Panc1 (cell line): ENCODE measurements at regions not wholly inside any gene's neighbourhood (a gene's known extent, or its start where the extent isn't known, plus 50 kb on each side); places are given as distances from the start of the nearest gene placed in this dataset.
"Not testable (repeated sequence)": the region's sequence is repeated elsewhere in the genome, so short reads cannot be mapped to it uniquely, and the experiment has no call there.

Source experiments
- ATAC-seq: fragments of 200-7000 bp; cut with Tn5 transposase; 2 replicates; pipeline ENCODE4 v1.9.1; 2020; ENCODE audit warnings: mild to moderate bottlenecking, moderate library complexity
- BruUV-seq: library from RNA; stranded (reverse); fragments of 400-500 nt; replicated peaks from 2 replicates; lab custom pipeline; 2021; lab: Mats Ljungman, UMichigan
- CTCF ChIA-PET: fragments of 300-600 bp; sonication (Branson Sonifier 250); formaldehyde crosslinking; loops from one replicate; lab custom pipeline; 2022; ENCODE audit warnings: antibody characterized with exemption; lab: Charles Lee
- POLR2A ChIA-PET: fragments of 300-600 bp; sonication (Branson Sonifier 250); formaldehyde crosslinking; loops from one replicate; lab custom pipeline; 2022; ENCODE audit warnings: antibody characterized with exemption; lab: Charles Lee
- DNase-seq: peaks from one replicate; pipeline ENCODE4 v3.0.0-alpha.2; 2010; ENCODE audit warnings: low read depth, low spot score
- H3K27ac ChIP-seq: 2 replicates; pipeline ENCODE4 v1.5.1; 2011; ENCODE audit warnings: mild to moderate bottlenecking, low read length, inconsistent platforms
- H3K27me3 ChIP-seq: fragments of 200-500 bp; sonication (Bioruptor generic); 2 replicates; pipeline ENCODE4 v1.6.0; 2014; ENCODE audit warnings: low read length, inconsistent platforms; ENCODE audit not compliant: control insufficient read depth, insufficient read depth
- H3K36me3 ChIP-seq: fragments of 200-500 bp; sonication (Bioruptor generic); 2 replicates; pipeline ENCODE4 v1.5.1; 2014; ENCODE audit warnings: inconsistent platforms, mild to moderate bottlenecking, low read length, moderate library complexity; ENCODE audit not compliant: control insufficient read depth, insufficient read depth
- H3K4me1 ChIP-seq: 2 replicates; pipeline ENCODE4 v1.5.1; 2011; ENCODE audit warnings: inconsistent platforms, mild to moderate bottlenecking, low read length, moderate library complexity; ENCODE audit not compliant: control insufficient read depth, insufficient read depth
- H3K4me3 ChIP-seq, 2 experiments: 2 replicates each; pipeline ENCODE4 v1.5.1; 2011 to 2012; ENCODE audit warnings: low read depth in 2 of 2, low read length in 2 of 2, mild to moderate bottlenecking in 2 of 2, inconsistent platforms in 1 of 2, moderate library complexity in 1 of 2
- H3K9me3 ChIP-seq: fragments of 200-500 bp; sonication (Bioruptor generic); 2 replicates; pipeline ENCODE4 v1.5.1; 2014; ENCODE audit warnings: low read depth, mild to moderate bottlenecking, inconsistent platforms, low read length, moderate library complexity; ENCODE audit not compliant: control insufficient read depth, insufficient read depth
- CTCF ChIP-seq: fragments of 450-650 bp; IDR thresholded peaks from 2 replicates; pipeline ENCODE4 v1.5.1; 2017; ENCODE audit warnings: mild to moderate bottlenecking
- POLR2AphosphoS5 ChIP-seq: IDR thresholded peaks from 2 replicates; pipeline ENCODE4 v1.6.1; 2012; ENCODE audit warnings: mild to moderate bottlenecking, low read depth, low read length, moderate library complexity
- REST ChIP-seq, 2 experiments: IDR thresholded peaks; 2 replicates each; pipeline ENCODE4 v1.6.1; 2011 to 2012; ENCODE audit warnings: low read depth in 2 of 2, control low read depth in 1 of 2, low read length in 1 of 2, mild to moderate bottlenecking in 1 of 2, moderate library complexity in 1 of 2; ENCODE audit not compliant: insufficient read depth in 1 of 2
- SIN3A ChIP-seq: IDR thresholded peaks from 2 replicates; pipeline ENCODE4 v1.6.1; 2012; ENCODE audit warnings: low read depth, mild to moderate bottlenecking, low read length, moderate library complexity, borderline replicate concordance; ENCODE audit not compliant: insufficient read depth
- TCF7L2 ChIP-seq: IDR thresholded peaks from 2 replicates; pipeline ENCODE4 v1.6.1; 2011; ENCODE audit warnings: mild to moderate bottlenecking, low read depth, low read length, inconsistent platforms
- in situ Hi-C: cut with HindIII; loops from 2 replicates; pipeline ENCODE4 v1.10.0; 2016; ENCODE audit warnings: low sequenced_read_pairs, low pct_unique_long_range_greater_than_20kb
- intact Hi-C: fragments of 100-400 bp; cut with micrococcal nuclease; formaldehyde crosslinking; loops from one replicate; pipeline ENCODE4 v1.10.0; 2022; ENCODE audit not compliant: unreplicated experiment

GRCh38 chr12:40439771-40440492 is 215.1 kb downstream of the LRRK2 start:
- POLR2A ChIA-PET, result no interaction called here
- Histone ChIP-seq H3K27ac (no peak overlapping the region), H3K4me3 (no peak overlapping the region), H3K27me3 (no peaks in the 10 kb centered on the region), H3K9me3 (no peaks in the 10 kb centered on the region), H3K36me3 (no peaks in the 10 kb centered on the region), H3K4me1 (no peaks in the 10 kb centered on the region)
- in situ Hi-C loops (no loop called here), intact Hi-C loops (no loop called here)
- ATAC-seq (no peak), DNase-seq (no peak)
- no peak for TF ChIP-seq POLR2AphosphoS5
- TF ChIP-seq TCF7L2, result no peak
- TF ChIP-seq REST (IDR thresholded peaks at IDR 0.05; ENCODE audit: insufficient read depth in 1 of 2, low read depth in 2 of 2, low read length in 1 of 2), result no peak
- no peak for TF ChIP-seq CTCF
- CTCF ChIA-PET, result no interaction called here
- no TSS peak for BruUV-seq

GRCh38 chr12:40444174-40444573 is 219.4 kb downstream of the LRRK2 start:
- no peak for DNase-seq
- CTCF ChIA-PET, result no interaction called here

GRCh38 chr12:40446385-40446784 is 221.6 kb downstream of the LRRK2 start:
- Histone ChIP-seq H3K27ac (no peak overlapping the region), H3K27me3 (no peaks in the 10 kb centered on the region), H3K4me3 (no peak overlapping the region), H3K36me3 (no peaks in the 10 kb centered on the region), H3K4me1 (no peaks in the 10 kb centered on the region), H3K9me3 (no peaks in the 10 kb centered on the region)
- in situ Hi-C loops (no loop called here), intact Hi-C loops (no loop called here)
- ChIA-PET POLR2A (no interaction called here), CTCF (no interaction called here)
- no TSS peak for BruUV-seq
- TF ChIP-seq CTCF, result peak; percentile 42; the same call in 1 of the 2 replicates
- TF ChIP-seq REST (IDR thresholded peaks at IDR 0.05; ENCODE audit: insufficient read depth in 1 of 2, low read depth in 2 of 2, low read length in 1 of 2), result no peak
- DNase-seq (no peak), ATAC-seq (no peak)

More at GRCh38 chr12:40444174-40444573, 219.4 kb downstream of the LRRK2 start:
- intact Hi-C loops (no loop called here), in situ Hi-C loops (no loop called here)
- POLR2A ChIA-PET, result no interaction called here
- ATAC-seq, result no peak
- Histone ChIP-seq H3K27ac (no peak overlapping the region), H3K27me3 (no peaks in the 10 kb centered on the region), H3K36me3 (no peaks in the 10 kb centered on the region), H3K4me3 (no peak overlapping the region), H3K4me1 (no peaks in the 10 kb centered on the region), H3K9me3 (no peaks in the 10 kb centered on the region)
- no TSS peak for BruUV-seq
- no peak for TF ChIP-seq SIN3A

GRCh38 chr12:40448523-40448922 is 223.7 kb downstream of the LRRK2 start:
- H3K27ac ChIP-seq, intact Hi-C loops, in situ Hi-C loops: not testable (repeated sequence)

More at GRCh38 chr12:40448523-40448922, 223.7 kb downstream of the LRRK2 start:
- H3K27me3 ChIP-seq, POLR2A ChIA-PET, BruUV-seq, H3K4me1 ChIP-seq, H3K9me3 ChIP-seq, DNase-seq, CTCF ChIA-PET, ATAC-seq, H3K4me3 ChIP-seq, H3K36me3 ChIP-seq: not testable (repeated sequence)
